ENCODE measurements at regions not wholly inside any gene's neighbourhood (a gene's known extent, or its start where the extent isn't known, plus 50 kb on each side); places are given as distances from the start of the nearest gene placed in this dataset.
A peak's percentile ranks its signal among the peaks of the same experiment; 100 is the strongest.

DNA sequence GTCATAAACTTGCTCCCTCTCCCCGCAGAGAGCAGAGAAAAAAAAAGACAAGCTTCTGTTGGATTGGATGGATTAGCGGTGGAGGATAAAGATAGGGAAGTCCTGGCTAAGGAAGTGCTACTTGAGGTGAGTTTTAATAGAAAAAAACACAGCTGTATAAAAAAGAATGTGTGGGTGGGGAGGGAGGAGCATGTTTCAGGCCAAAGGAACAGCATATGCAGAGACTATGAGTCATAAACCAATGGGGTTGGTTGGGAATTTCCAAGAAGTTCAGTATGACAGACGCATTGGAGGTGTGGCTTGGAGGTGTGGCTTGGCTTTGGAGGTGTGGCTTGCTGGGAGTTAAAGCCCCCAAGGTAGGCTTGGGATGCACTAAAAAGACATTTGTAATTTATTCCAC lies 103.0 kb upstream of the LSM8 start:
- Histone ChIP-seq H3K4me3 (no peak overlapping the region), H3K27ac (no peak overlapping the region), H3K4me1 (replicated peaks in 1 of 2) (peaks cover 0 to 6% of the 10 kb centered on the region in 2 donors)
- in situ Hi-C loops (cut with MboI; ENCODE audit: low pct_unique_long_range_greater_than_20kb in 2 of 9, low sequenced_read_pairs in 9 of 9, unreplicated experiment in 9 of 9): no loop called here
- 0 to 100% (median 73%) methylated on average over 1 to 3 of the region's 3 CpGs; no CpG with 5 or more reads in 1 of the 10 experiments for WGBS, 10 experiments
- ATAC-seq (replicated peaks in 6 of 8): peak in 6 of 8 experiments; percentile 18 to 98 (median 68)

DNA sequence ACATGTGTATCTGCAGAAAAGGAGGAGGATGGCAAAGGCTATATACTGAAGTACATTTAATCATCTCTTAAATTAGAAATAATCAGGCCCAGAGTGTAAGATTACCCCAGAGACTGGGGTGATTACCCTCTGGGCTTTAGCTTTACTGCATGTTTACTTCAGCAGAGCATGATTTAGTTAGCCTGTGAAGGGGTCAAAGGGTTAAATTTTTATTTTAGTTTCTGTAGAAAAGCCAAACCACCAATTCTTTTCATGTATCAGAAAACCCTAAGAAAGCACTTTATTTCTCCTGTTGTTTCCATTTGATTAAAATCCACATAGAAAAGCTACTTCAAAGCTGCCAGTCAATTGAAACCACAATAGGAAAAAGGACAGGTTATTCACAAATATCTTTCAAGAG lies 101.5 kb upstream of the LSM8 start:
- Histone ChIP-seq H3K4me1 (replicated peaks in 1 of 2) (peaks cover 0 to 6% of the 10 kb centered on the region in 2 donors), H3K4me3 (no peak overlapping the region), H3K27ac (no peak overlapping the region)
- in situ Hi-C loops (cut with MboI; ENCODE audit: low pct_unique_long_range_greater_than_20kb in 2 of 9, low sequenced_read_pairs in 9 of 9, unreplicated experiment in 9 of 9): no loop called here
- no peak for ATAC-seq (replicated peaks in 6 of 8)

GRCh38 chr7:118085000-118085399 lies 99.0 kb upstream of the LSM8 start:
- 0 to 88% (median 78%) methylated on average over 1 to 3 of the region's 3 CpGs; no CpG with 5 or more reads in 2 of the 10 experiments for WGBS, 10 experiments
- ATAC-seq (replicated peaks in 6 of 8): no peak
- Histone ChIP-seq H3K4me3 (no peak overlapping the region), H3K27ac (no peak overlapping the region), H3K4me1 (replicated peaks in 1 of 2) (peaks cover 0 to 6% of the 10 kb centered on the region in 2 donors)
- in situ Hi-C loops (cut with MboI; ENCODE audit: low pct_unique_long_range_greater_than_20kb in 2 of 9, low sequenced_read_pairs in 9 of 9, unreplicated experiment in 9 of 9): no loop called here

GRCh38 chr7:118087126-118087525 lies 96.8 kb upstream of the LSM8 start:
- peaks cover 0 to 2% of the 10 kb centered on the region in 2 donors for H3K4me1 ChIP-seq (replicated peaks in 1 of 2)
- no peak overlapping the region for H3K4me3 ChIP-seq
- ATAC-seq (replicated peaks in 6 of 8): no peak
- H3K27ac ChIP-seq: no peak overlapping the region
- WGBS, 10 experiments: 0 to 94% (median 77%) methylated on average over 1 to 2 of the region's 2 CpGs
- in situ Hi-C loops (cut with MboI; ENCODE audit: low pct_unique_long_range_greater_than_20kb in 2 of 9, low sequenced_read_pairs in 9 of 9, unreplicated experiment in 9 of 9): no loop called here

- in situ Hi-C loops (cut with MboI; ENCODE audit: low pct_unique_long_range_greater_than_20kb in 2 of 9, low sequenced_read_pairs in 9 of 9, unreplicated experiment in 9 of 9): no loop called here
- H3K4me3 ChIP-seq: no peak overlapping the region
- H3K4me1 ChIP-seq (replicated peaks in 1 of 2): no peaks in the 10 kb centered on the region
- ATAC-seq (replicated peaks in 6 of 8): no peak
- no peak overlapping the region for H3K27ac ChIP-seq
- 55 to 100% (median 90%) methylated on average over 1 of the region's 1 CpG; no CpG with 5 or more reads in 2 of the 10 experiments for WGBS, 10 experiments
These were observed 89.9 kb upstream of the LSM8 start for GRCh38 chr7:118094044-118094443.

DNA sequence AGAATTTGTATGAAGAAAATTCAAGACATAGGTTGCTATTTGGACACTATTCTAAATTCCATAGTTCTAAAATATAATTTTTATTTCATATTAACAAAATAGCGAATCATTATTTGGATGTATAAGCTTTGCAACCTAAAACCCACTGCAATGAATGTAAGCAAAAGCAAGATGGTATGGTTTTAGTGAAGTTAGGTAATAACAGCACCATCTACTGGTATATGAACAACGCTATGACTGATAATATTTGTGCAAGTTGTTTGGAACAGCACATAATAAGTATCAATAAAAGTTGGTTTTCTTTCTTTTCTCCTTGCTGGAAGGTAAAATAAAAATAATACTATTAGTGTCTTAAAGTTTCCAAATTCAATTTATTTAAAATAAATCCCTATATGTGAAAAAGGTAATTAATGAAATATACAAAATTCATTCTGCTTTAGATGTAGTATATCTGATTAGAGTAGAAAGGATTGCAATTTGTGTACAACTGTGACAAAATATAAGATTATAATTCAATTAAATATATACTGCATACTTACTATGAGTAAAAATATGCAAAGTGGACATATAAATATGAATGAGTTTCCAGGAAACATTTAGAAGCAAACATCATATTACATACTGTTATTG lies 79.0 kb upstream of the LSM8 start:
- ATAC-seq (replicated peaks in 6 of 8): peak in 6 of 8 experiments; percentile 35 to 60 (median 48)
- 0 to 42% (median 15%) methylated on average over 1 to 2 of the region's 2 CpGs for WGBS, 10 experiments
- H3K4me1 ChIP-seq (replicated peaks in 1 of 2): no peaks in the 10 kb centered on the region
- in situ Hi-C loops (cut with MboI; ENCODE audit: low pct_unique_long_range_greater_than_20kb in 2 of 9, low sequenced_read_pairs in 9 of 9, unreplicated experiment in 9 of 9): no loop called here
- H3K4me3 ChIP-seq: no peak overlapping the region
- H3K27ac ChIP-seq: no peak overlapping the region

GRCh38 chr7:118109607-118110006 lies 74.4 kb upstream of the LSM8 start:
- Histone ChIP-seq H3K27ac (no peak overlapping the region), H3K4me1 (replicated peaks in 1 of 2) (no peaks in the 10 kb centered on the region), H3K4me3 (no peak overlapping the region)
- peak in 1 of 8 experiments; percentile 53 for ATAC-seq (replicated peaks in 6 of 8)
- 50 to 100% (median 95%) methylated on average over 2 of the region's 2 CpGs; no CpG with 5 or more reads in 3 of the 10 experiments for WGBS, 10 experiments
- in situ Hi-C loops (cut with MboI; ENCODE audit: low pct_unique_long_range_greater_than_20kb in 2 of 9, low sequenced_read_pairs in 9 of 9, unreplicated experiment in 9 of 9): no loop called here

GRCh38 chr7:118110178-118110925 lies 73.6 kb upstream of the LSM8 start:
- no peak overlapping the region for H3K27ac ChIP-seq
- in situ Hi-C loops (cut with MboI; ENCODE audit: low pct_unique_long_range_greater_than_20kb in 2 of 9, low sequenced_read_pairs in 9 of 9, unreplicated experiment in 9 of 9): no loop called here
- no peaks in the 10 kb centered on the region for H3K4me1 ChIP-seq (replicated peaks in 1 of 2)
- 0 to 100% (median 96%) methylated on average over 1 to 2 of the region's 2 CpGs; no CpG with 5 or more reads in 1 of the 10 experiments for WGBS, 10 experiments
- no peak for ATAC-seq (replicated peaks in 6 of 8)
- H3K4me3 ChIP-seq: no peak overlapping the region

DNA sequence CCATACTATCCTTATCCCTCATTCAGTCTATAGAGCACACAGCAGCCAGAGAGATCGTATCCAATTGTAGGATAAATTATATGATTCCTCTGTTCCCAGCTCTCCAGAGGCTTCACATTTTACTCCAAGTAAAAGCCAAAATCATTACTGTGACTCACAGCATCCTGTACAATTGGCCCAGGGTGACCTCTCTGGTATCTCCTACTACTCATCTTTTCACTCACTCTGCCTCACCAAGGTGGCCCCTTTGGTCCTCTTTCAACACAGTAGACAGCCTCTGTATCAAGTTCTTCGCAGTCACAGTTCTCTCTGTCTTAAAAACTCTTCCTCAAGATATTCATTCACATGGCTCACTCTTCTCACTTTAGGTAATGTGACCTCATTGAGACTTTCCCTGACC lies 72.6 kb upstream of the LSM8 start:
- WGBS, 10 experiments: 0 to 86% (median 50%) methylated on average over 1 to 2 of the region's 2 CpGs; no CpG with 5 or more reads in 4 of the 10 experiments
- Histone ChIP-seq H3K4me3 (no peak overlapping the region), H3K4me1 (replicated peaks in 1 of 2) (no peaks in the 10 kb centered on the region), H3K27ac (no peak overlapping the region)
- no peak for ATAC-seq (replicated peaks in 6 of 8)
- in situ Hi-C loops (cut with MboI; ENCODE audit: low pct_unique_long_range_greater_than_20kb in 2 of 9, low sequenced_read_pairs in 9 of 9, unreplicated experiment in 9 of 9): no loop called here

- WGBS, 10 experiments: 34 to 100% (median 80%) methylated on average over 1 to 7 of the region's 10 CpGs
- in situ Hi-C loops (cut with MboI; ENCODE audit: low pct_unique_long_range_greater_than_20kb in 2 of 9, low sequenced_read_pairs in 9 of 9, unreplicated experiment in 9 of 9): no loop called here
- H3K27ac ChIP-seq: no peak overlapping the region
- no peak for ATAC-seq (replicated peaks in 6 of 8)
- H3K4me1 ChIP-seq (replicated peaks in 1 of 2): no peaks in the 10 kb centered on the region
- no peak overlapping the region for H3K4me3 ChIP-seq
These were observed 69.8 kb upstream of the LSM8 start for GRCh38 chr7:118114175-118114574.

DNA sequence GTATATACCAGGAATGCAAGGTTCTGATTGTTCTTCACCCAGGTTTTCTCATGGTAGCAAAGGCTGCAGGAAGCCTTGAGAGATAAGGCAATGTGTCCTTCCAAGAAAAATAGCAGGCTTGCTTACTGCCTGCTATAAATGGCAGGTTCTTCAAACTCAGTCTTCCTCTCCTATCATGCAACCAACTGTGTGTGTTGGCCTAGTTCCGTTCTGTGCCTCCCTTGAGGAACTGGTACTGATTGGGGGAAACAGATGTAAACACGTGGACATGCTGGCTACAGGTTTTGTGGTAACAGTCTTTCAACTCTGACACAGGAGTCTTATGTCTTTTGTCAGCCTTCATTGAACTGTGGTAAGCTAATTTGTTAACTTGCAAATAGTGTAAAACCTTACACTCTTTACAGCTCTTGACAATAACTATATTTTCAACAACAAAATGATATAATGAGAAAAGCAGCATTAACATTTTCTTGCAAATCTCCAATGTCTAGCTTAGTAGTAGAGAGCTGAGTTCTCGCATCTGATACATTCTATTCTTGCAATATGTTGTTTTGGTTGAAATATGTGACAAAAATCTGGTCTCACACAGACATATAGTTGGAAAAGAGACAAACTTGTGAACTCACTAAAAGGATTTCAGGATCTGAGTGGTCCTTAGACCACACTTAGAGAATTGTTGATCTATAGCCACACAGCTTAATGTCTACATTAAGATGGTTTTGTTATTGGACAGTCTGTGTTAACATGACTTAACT lies 54.7 kb upstream of the LSM8 start:
- Histone ChIP-seq H3K4me1 (replicated peaks in 1 of 2) (no peaks in the 10 kb centered on the region), H3K4me3 (no peak overlapping the region), H3K27ac (no peak overlapping the region)
- no peak for ATAC-seq (replicated peaks in 6 of 8)
- in situ Hi-C loops (cut with MboI; ENCODE audit: low pct_unique_long_range_greater_than_20kb in 2 of 9, low sequenced_read_pairs in 9 of 9, unreplicated experiment in 9 of 9): loop anchor here in 1 of 9 experiments (25.0 kb wide), 1 partner anchor 367 kb away; no protein-coding TSS in a partner anchor
- WGBS, 10 experiments: 8 to 100% (median 60%) methylated on average over 1 to 3 of the region's 3 CpGs; no CpG with 5 or more reads in 1 of the 10 experiments

GRCh38 chr7:118132764-118133163 lies 51.2 kb upstream of the LSM8 start:
- WGBS, 10 experiments: 0 to 100% (median 41%) methylated on average over 1 to 2 of the region's 2 CpGs
- Histone ChIP-seq H3K4me3 (no peak overlapping the region), H3K27ac (no peak overlapping the region), H3K4me1 (replicated peaks in 1 of 2) (no peaks in the 10 kb centered on the region)
- peak in 1 of 8 experiments; percentile 52 for ATAC-seq (replicated peaks in 6 of 8)
- in situ Hi-C loops (cut with MboI; ENCODE audit: low pct_unique_long_range_greater_than_20kb in 2 of 9, low sequenced_read_pairs in 9 of 9, unreplicated experiment in 9 of 9): loop anchor here in 1 of 9 experiments (25.0 kb wide), 1 partner anchor 370 kb away; no protein-coding TSS in a partner anchor

All from motor neuron (in vitro differentiated cells).